Kidney epithelial cell (primary cell): ENCODE measurements at regions not wholly inside any gene's neighbourhood (a gene's known extent, or its start where the extent isn't known, plus 50 kb on each side); places are given as distances from the start of the nearest gene placed in this dataset.
"Not testable (repeated sequence)": the region's sequence is repeated elsewhere in the genome, so short reads cannot be mapped to it uniquely, and the experiment has no call there.

Source experiments
- DNase-seq: peaks from one replicate; pipeline ENCODE4 v3.0.0-alpha.2; 2010; ENCODE audit warnings: low read depth
- H3K27me3 ChIP-seq: 2 replicates; pipeline ENCODE4 v1.6.0; 2011; ENCODE audit warnings: low read length; ENCODE audit not compliant: control insufficient read depth, insufficient read depth
- H3K36me3 ChIP-seq: 2 replicates; pipeline ENCODE4 v1.5.1; 2011; ENCODE audit warnings: low read length; ENCODE audit not compliant: control insufficient read depth, insufficient read depth
- H3K4me3 ChIP-seq: 2 replicates; pipeline ENCODE4 v1.5.1; 2011; ENCODE audit warnings: low read depth, mild to moderate bottlenecking, control low read depth, low read length
- CTCF ChIP-seq: IDR thresholded peaks from 2 replicates; pipeline ENCODE4 v1.5.1; 2011; ENCODE audit warnings: mild to moderate bottlenecking, moderate library complexity, low read length, control low read depth, inconsistent platforms; ENCODE audit not compliant: insufficient read depth, poor library complexity, severe bottlenecking

- no peak overlapping the region for H3K4me3 ChIP-seq
- H3K27me3 ChIP-seq, result no peaks in the 10 kb centered on the region
- no peak for TF ChIP-seq CTCF
- no peak for DNase-seq
- no peaks in the 10 kb centered on the region for H3K36me3 ChIP-seq
Measured at GRCh38 chr10:33476757-33477273, 142.3 kb upstream of the NRP1 start.

- H3K4me3 ChIP-seq, result no peak overlapping the region
- no peaks in the 10 kb centered on the region for H3K36me3 ChIP-seq
- no peak for DNase-seq
- H3K27me3 ChIP-seq, result no peaks in the 10 kb centered on the region
- TF ChIP-seq CTCF, result no peak
Measured at GRCh38 chr10:33473688-33474087, 139.2 kb upstream of the NRP1 start.

- not testable (repeated sequence) for H3K27me3 ChIP-seq, DNase-seq, H3K36me3 ChIP-seq, H3K4me3 ChIP-seq
Measured at GRCh38 chr10:33468006-33468405, 133.5 kb upstream of the NRP1 start.

- H3K4me3 ChIP-seq, result no peak overlapping the region
- no peaks in the 10 kb centered on the region for H3K36me3 ChIP-seq
- no peaks in the 10 kb centered on the region for H3K27me3 ChIP-seq
- no peak for DNase-seq
- no peak for TF ChIP-seq CTCF
Measured at GRCh38 chr10:33465747-33466146, 131.3 kb upstream of the NRP1 start.

- DNase-seq, result no peak
- TF ChIP-seq CTCF, result no peak
- H3K4me3 ChIP-seq, result no peak overlapping the region
- no peaks in the 10 kb centered on the region for H3K27me3 ChIP-seq
- no peaks in the 10 kb centered on the region for H3K36me3 ChIP-seq
Measured at GRCh38 chr10:33463011-33463410, 128.5 kb upstream of the NRP1 start.

GRCh38 chr10:33461295-33461640, 126.8 kb upstream of the NRP1 start:
- Histone ChIP-seq H3K27me3 (no peaks in the 10 kb centered on the region), H3K4me3 (no peak overlapping the region), H3K36me3 (no peaks in the 10 kb centered on the region)
- no peak for DNase-seq
- TF ChIP-seq CTCF, result no peak
